HG02759 (cell line): ENCODE measurements at regions not wholly inside any gene's neighbourhood (a gene's known extent, or its start where the extent isn't known, plus 50 kb on each side); places are given as distances from the start of the nearest gene placed in this dataset.
"Not testable (repeated sequence)": the region's sequence is repeated elsewhere in the genome, so short reads cannot be mapped to it uniquely, and the experiment has no call there.

Experiments
- ATAC-seq: cut with Tn5 transposase; IDR thresholded peaks from one replicate; pipeline ENCODE4 v1.9.1; 2021; ENCODE audit warnings: mild to moderate bottlenecking, moderate library complexity; ENCODE audit not compliant: unreplicated experiment

DNA sequence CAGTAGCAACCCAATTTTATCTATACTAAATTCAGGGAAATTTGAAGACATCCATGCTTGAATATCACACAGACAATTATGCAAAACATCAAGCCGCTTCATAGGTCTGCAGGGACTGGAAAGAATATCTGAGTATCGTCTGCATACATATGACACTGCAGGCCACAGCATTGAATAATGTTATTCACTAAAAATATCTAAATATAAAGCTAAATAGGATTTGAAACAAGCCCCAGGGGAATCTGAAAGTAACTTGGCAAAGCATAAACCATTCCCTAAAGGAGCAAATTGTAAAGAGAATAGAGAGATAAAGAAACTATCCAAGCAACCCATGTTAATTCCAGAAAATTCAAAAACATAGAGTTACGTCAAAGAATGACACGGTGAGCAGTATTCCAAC, 1251.0 kb downstream of the PCDH17 start:
- no peak for ATAC-seq

DNA sequence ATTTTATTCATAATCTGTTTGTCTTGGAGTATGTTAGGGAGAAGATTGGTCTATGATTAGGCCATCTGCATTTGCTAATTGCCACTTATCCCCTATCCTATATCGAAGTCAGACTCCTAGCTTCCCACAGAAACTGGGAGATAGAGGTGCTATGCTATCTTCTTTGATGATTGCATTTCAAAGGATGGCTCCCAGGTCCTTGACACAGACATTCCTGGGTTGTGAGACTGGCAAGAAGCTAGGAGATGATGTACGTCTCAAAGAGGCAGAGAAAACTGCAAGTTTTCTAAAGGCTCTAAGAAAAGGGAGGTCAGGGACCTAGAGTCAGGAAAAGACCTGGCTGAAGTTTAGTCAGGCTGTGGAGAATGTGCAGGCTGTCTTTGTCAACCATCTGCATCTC, 1251.9 kb downstream of the PCDH17 start:
- ATAC-seq = no peak

GRCh38 chr13:58884353-58885209, 1253.0 kb downstream of the PCDH17 start:
- no peak for ATAC-seq

- no peak for ATAC-seq
Observed at GRCh38 chr13:58889474-58889873, 1257.9 kb downstream of the PCDH17 start.

GRCh38 chr13:58893396-58893795, 1261.9 kb downstream of the PCDH17 start:
- no peak for ATAC-seq

DNA sequence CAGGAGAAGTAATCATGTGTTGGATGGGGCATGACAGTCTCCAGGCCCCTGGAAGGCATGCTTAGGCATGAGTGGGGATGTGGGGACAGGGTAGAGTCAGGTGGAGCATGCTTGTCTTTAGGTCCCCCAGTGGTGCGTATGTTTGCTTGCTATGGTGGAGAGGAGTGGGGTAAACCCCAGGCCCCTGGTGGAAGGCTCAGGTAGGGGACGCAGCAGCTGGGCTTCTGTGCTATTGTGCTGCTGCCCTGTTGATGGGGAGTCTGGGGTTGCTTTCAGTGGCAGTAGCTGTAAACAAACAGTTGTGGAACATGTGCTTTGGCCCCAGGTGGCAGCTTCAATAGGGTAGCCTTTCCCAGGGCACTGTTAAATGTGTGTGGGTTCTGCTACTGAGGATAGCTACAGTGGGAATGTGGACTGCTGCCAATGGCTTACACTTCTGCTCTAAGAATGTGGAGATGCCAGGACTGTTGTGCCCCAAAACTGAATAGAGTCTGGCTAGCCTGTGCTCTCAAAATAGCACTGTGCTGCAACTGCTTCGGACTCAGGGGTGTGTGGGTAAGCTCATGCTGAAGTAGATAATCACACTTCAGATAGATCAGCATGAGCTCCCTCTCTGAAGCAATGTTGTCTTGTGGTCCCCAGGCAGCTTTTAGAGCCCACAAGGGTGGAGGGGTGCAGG, 1257.3 kb downstream of the DIAPH3 start:
- no peak for ATAC-seq

- no peak for ATAC-seq
Observed at GRCh38 chr13:58907347-58907746, 1256.4 kb downstream of the DIAPH3 start.

- ATAC-seq = no peak
Observed at GRCh38 chr13:58908019-58908679, 1255.6 kb downstream of the DIAPH3 start.

GRCh38 chr13:58919551-58919950, 1244.2 kb downstream of the DIAPH3 start:
- ATAC-seq = no peak

DNA sequence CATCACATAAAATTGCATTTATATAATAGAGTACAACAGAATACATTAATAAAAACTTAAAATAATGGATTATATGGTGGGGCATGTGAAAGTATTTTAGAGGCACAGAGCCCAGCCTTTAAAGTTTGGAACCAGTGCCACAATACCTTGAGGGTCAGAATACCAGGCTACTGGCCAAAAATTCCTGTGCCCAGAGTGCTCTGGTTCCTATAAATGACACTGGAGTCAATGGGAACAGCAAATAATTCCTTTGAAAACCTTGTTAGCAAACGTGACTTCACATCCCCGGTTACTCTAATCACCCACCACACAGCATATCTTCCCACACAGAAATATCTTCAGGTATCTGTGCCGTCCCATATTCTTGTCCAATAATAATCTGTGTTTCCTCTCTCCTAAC, 1242.6 kb downstream of the DIAPH3 start:
- ATAC-seq = no peak

GRCh38 chr13:58926858-58927257, 1236.9 kb downstream of the DIAPH3 start:
- ATAC-seq = no peak

DNA sequence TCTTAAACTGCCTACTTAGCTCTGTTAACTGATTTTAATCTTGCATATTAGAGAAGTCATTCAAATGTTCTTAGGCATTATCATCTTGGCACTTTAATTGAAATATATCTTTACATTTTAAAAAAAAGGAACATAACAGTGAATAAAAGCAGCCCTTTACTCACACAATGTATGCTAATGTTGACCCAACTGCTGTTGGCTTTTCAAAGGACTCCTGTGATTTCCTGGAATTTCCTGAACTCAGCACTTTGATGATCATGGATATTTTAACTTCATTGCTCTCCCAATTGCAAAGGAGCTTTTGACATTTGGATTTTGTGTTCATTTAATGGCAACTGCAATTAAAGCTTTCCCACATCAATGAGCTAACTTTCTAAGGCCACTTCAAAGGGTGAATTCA, 1230.3 kb downstream of the DIAPH3 start:
- no peak for ATAC-seq

DNA sequence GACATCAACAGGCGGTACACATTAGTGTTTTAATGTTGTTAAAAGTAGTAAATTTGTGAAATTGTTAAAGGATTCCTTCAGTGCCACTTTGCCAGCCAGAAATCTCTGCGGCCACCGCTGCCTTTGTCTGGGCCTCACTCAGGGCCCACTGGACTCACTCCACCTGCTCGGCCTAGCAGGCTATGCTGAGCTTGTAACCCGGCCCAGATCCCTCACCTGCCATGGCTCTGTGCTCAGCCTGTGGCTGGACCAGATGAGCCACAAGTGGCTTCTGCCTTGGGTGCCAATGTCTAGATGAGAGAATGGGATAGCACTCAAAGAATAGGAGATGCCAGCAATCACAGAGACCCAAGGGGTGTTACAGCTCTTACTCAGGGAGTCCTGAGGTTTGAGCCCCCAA, 1228.0 kb downstream of the DIAPH3 start:
- ATAC-seq = no peak

GRCh38 chr13:58946274-58946673, 1217.5 kb downstream of the DIAPH3 start:
- no peak for ATAC-seq

- ATAC-seq = no peak
Observed at GRCh38 chr13:58949646-58950045, 1214.1 kb downstream of the DIAPH3 start.

GRCh38 chr13:58950911-58951310, 1212.8 kb downstream of the DIAPH3 start:
- no peak for ATAC-seq

DNA sequence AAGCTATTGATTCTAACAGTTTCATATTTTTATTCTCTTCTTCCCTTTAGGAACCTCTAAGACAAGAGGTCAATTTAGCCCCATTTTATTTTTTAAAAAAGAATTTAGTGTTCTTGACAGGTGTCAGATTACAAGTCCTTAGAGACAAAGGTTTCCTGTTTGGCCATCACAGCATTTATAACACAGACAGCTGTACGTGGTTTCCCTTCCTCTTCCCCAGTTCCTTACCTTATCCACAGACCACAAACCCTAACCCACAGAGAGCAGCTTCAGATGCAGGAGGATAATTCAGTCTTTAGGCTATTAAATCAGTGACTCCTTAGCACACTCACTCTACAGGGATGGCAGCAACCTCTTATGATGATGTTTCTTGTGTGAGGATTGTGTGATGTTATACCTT, 1210.1 kb downstream of the DIAPH3 start:
- peak; percentile 72 for ATAC-seq

DNA sequence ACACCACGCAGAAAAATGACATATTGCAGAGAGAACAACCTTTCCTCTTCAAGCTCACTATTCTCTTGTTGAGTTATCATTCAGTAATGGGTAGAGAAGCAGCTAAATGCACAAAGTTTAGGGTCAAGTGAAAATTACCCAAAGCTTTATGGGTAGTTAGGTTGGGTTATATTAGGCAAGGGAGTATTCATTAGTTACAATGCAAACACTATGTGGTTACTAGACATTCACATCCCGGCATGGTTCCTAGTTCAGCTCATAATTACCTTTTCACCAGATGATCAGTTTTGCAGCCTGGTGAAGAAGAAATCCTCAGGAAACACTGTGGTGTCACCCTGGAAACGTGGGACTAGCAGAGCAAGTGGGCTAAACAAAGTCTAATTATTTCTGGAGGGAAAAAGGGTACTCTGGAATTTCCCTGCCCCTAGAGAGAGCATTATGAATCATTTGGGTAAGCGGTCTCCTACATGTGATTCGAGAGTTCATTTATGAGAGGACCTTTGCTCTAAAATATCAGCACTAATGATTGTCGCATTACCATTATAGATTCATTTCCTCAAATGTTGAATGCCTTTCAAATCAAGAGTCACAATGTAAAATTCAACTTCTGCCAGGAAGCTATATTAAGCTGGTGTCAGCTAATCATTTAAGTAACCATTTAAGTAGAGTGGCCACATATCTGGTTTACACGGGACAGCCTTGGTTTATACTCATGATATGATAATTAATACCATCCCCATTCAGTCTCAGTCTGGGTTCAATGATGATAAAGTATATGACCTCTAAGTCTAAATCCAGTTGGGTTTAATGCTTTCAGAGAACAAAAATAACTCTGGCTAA, 1208.0 kb downstream of the DIAPH3 start:
- ATAC-seq = peak; percentile 69

- ATAC-seq = not testable (repeated sequence)
Observed at GRCh38 chr13:58958097-58958496, 1205.6 kb downstream of the DIAPH3 start.

GRCh38 chr13:58960888-58961287, 1202.8 kb downstream of the DIAPH3 start:
- no peak for ATAC-seq

DNA sequence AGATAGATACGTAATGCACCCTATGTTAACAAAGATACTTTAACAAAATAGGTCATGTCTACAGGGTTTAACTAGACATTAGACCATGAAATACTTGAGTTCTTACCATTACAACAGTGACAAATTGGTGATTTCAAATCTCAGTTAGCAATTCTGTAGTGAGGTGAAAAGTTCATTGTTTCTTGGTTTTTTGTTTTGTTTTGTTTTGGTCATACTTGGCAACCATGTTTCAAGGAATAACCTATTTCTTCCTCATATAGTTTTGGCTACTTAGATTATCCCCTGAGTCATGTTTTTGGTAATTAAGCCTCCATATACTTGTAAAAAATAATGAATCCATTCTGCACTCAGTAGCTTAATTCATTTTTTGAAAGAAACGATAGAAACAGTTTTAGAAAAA, 1200.4 kb downstream of the DIAPH3 start:
- no peak for ATAC-seq
